H9 (cell line): ENCODE measurements at regions not wholly inside any gene's neighbourhood (a gene's known extent, or its start where the extent isn't known, plus 50 kb on each side); places are given as distances from the start of the nearest gene placed in this dataset.

Experiments used
- DNase-seq: peaks from one replicate; pipeline ENCODE4 v3.0.0-alpha.2; 2017
- H2AFZ ChIP-seq: one replicate; pipeline ENCODE4 v1.6.1; 2013; ENCODE audit warnings: mild to moderate bottlenecking, low read length, control low read depth, moderate library complexity
- H2AK5ac ChIP-seq: 2 replicates; pipeline ENCODE4 v1.6.1; 2013; ENCODE audit warnings: low read length, control low read depth, mixed read lengths; ENCODE audit not compliant: insufficient read length
- H2BK120ac ChIP-seq: one replicate; pipeline ENCODE4 v1.6.1; 2013; ENCODE audit warnings: low read depth, mild to moderate bottlenecking, low read length, control low read depth, inconsistent platforms; ENCODE audit not compliant: poor library complexity, severe bottlenecking
- H2BK12ac ChIP-seq: 2 replicates; pipeline ENCODE4 v1.6.1; 2013; ENCODE audit warnings: low read length, control low read depth, mixed read lengths, low read depth; ENCODE audit not compliant: insufficient read length
- H2BK15ac ChIP-seq: 2 replicates; pipeline ENCODE4 v1.6.1; 2013; ENCODE audit warnings: low read depth, low read length, control low read depth
- H2BK20ac ChIP-seq: one replicate; pipeline ENCODE4 v1.6.1; 2013; ENCODE audit warnings: low read depth, mild to moderate bottlenecking, low read length, control low read depth, inconsistent platforms; ENCODE audit not compliant: poor library complexity, severe bottlenecking
- H2BK5ac ChIP-seq: 2 replicates; pipeline ENCODE4 v1.6.1; 2013; ENCODE audit warnings: low read length, control low read depth, mixed read lengths; ENCODE audit not compliant: insufficient read length
- H3K14ac ChIP-seq: 2 replicates; pipeline ENCODE4 v1.6.1; 2013; ENCODE audit warnings: low read length, control low read depth; ENCODE audit not compliant: insufficient read depth
- H3K18ac ChIP-seq: 2 replicates; pipeline ENCODE4 v1.6.1; 2013; ENCODE audit warnings: low read depth, mild to moderate bottlenecking, mixed read lengths, low read length, control low read depth; ENCODE audit not compliant: insufficient read length
- H3K23ac ChIP-seq: 2 replicates; pipeline ENCODE4 v1.6.1; 2013; ENCODE audit warnings: low read length, control low read depth, mixed read lengths, low read depth; ENCODE audit not compliant: insufficient read length
- H3K23me2 ChIP-seq: 2 replicates; pipeline ENCODE4 v1.6.1; 2013; ENCODE audit warnings: low read depth, mild to moderate bottlenecking, mixed read lengths, low read length, control low read depth; ENCODE audit not compliant: insufficient read length, poor library complexity, severe bottlenecking
- H3K27ac ChIP-seq: 2 replicates; pipeline ENCODE4 v1.5.1; 2013; ENCODE audit warnings: low read length, control low read depth, mixed read lengths, low read depth; ENCODE audit not compliant: insufficient read length
- H3K27me3 ChIP-seq: 2 replicates; pipeline ENCODE4 v1.6.1; 2013; ENCODE audit warnings: low read length, control low read depth, inconsistent platforms; ENCODE audit not compliant: insufficient read depth
- H3K4ac ChIP-seq: 2 replicates; pipeline ENCODE4 v1.6.1; 2013; ENCODE audit warnings: low read depth, mild to moderate bottlenecking, control low read depth, inconsistent platforms, low read length, moderate library complexity
- H3K4me1 ChIP-seq: 2 replicates; pipeline ENCODE4 v1.6.1; 2013; ENCODE audit warnings: low read length, control low read depth, inconsistent platforms; ENCODE audit not compliant: insufficient read depth
- H3K4me2 ChIP-seq: 2 replicates; pipeline ENCODE4 v1.6.1; 2013; ENCODE audit warnings: low read length, control low read depth, mixed read lengths; ENCODE audit not compliant: insufficient read length, insufficient read depth
- H3K56ac ChIP-seq: 2 replicates; pipeline ENCODE4 v1.6.1; 2013; ENCODE audit warnings: low read depth, mild to moderate bottlenecking, mixed read lengths, low read length, control low read depth; ENCODE audit not compliant: insufficient read length
- H3K79me1 ChIP-seq: 2 replicates; pipeline ENCODE4 v1.6.1; 2013; ENCODE audit warnings: low read depth, mild to moderate bottlenecking, moderate library complexity, low read length, control low read depth, inconsistent platforms; ENCODE audit not compliant: insufficient read depth, poor library complexity, severe bottlenecking
- H3K79me2 ChIP-seq: 2 replicates; pipeline ENCODE4 v1.6.1; 2013; ENCODE audit warnings: low read length, control low read depth, inconsistent platforms; ENCODE audit not compliant: insufficient read depth
- H3K9ac ChIP-seq: 2 replicates; pipeline ENCODE4 v1.6.1; 2013; ENCODE audit warnings: low read length, control low read depth, mixed read lengths; ENCODE audit not compliant: insufficient read length; ENCODE audit errors: extremely low read depth
- H3K9me3 ChIP-seq: one replicate; pipeline ENCODE4 v1.6.1; 2013; ENCODE audit warnings: low read depth, low read length, inconsistent platforms; ENCODE audit not compliant: control insufficient read depth
- H3T11ph ChIP-seq: one replicate; pipeline ENCODE4 v1.6.1; 2013; ENCODE audit warnings: mild to moderate bottlenecking, low read length, control low read depth, inconsistent platforms
- H4K20me1 ChIP-seq: one replicate; pipeline ENCODE4 v1.6.1; 2013; ENCODE audit not compliant: control insufficient read depth, insufficient read length, insufficient read depth
- H4K5ac ChIP-seq: 2 replicates; pipeline ENCODE4 v1.6.1; 2013; ENCODE audit warnings: low read depth, mild to moderate bottlenecking, mixed read lengths, low read length, control low read depth; ENCODE audit not compliant: insufficient read length
- H4K8ac ChIP-seq: replicated peaks from 2 replicates; pipeline ENCODE4 v1.6.1; 2013; ENCODE audit warnings: low read length, control low read depth, mixed read lengths, low read depth; ENCODE audit not compliant: insufficient read length
- H4K91ac ChIP-seq: 2 replicates; pipeline ENCODE4 v1.6.1; 2013; ENCODE audit warnings: low read depth, mild to moderate bottlenecking, moderate library complexity, mixed read lengths, low read length, control low read depth; ENCODE audit not compliant: insufficient read length
- H3K27ac Mint-ChIP-seq, 3 experiments: 2 replicates in 2 of 3; 3 replicates in 1 of 3; pipeline ENCODE4 v1.8.0; 2020 to 2021; ENCODE audit warnings: mixed read lengths in 3 of 3, mild to moderate bottlenecking in 1 of 3, moderate library complexity in 1 of 3
- H3K27me3 Mint-ChIP-seq: 2 replicates; pipeline ENCODE4 v1.8.0; 2021; ENCODE audit warnings: low read depth, mild to moderate bottlenecking, moderate library complexity, mixed read lengths
- H3K36me3 Mint-ChIP-seq, 3 experiments: 2 replicates in 2 of 3; 3 replicates in 1 of 3; pipeline ENCODE4 v1.8.0; 2020 to 2021; ENCODE audit warnings: low read depth in 3 of 3, mixed read lengths in 3 of 3; ENCODE audit not compliant: insufficient read depth in 1 of 3
- H3K4me1 Mint-ChIP-seq, 2 experiments: 2 replicates each; pipeline ENCODE4 v1.8.0; 2020; ENCODE audit warnings: mixed read lengths in 2 of 2
- H3K4me3 Mint-ChIP-seq, 2 experiments: 2 replicates in 1 of 2; 3 replicates in 1 of 2; pipeline ENCODE4 v1.8.0; 2020 to 2021; ENCODE audit warnings: mild to moderate bottlenecking in 2 of 2, mixed read lengths in 2 of 2, moderate library complexity in 1 of 2
- H3K9me3 Mint-ChIP-seq, 2 experiments: 2 replicates in 1 of 2; 3 replicates in 1 of 2; pipeline ENCODE4 v1.8.0; 2020; ENCODE audit warnings: mild to moderate bottlenecking in 2 of 2, mixed read lengths in 2 of 2, moderate library complexity in 1 of 2
- CTCF ChIP-seq: fragments of 200-600 bp; sonication (generic); conservative IDR thresholded peaks from 3 replicates; pipeline ENCODE4 v1.8.0; 2021; ENCODE audit warnings: antibody characterized with exemption, mild to moderate bottlenecking
- WGBS: extraction: QIAGEN DNeasy Blood & Tissue Kit; methylation state at CpG from one replicate; pipeline ENCODE4 v1.1.7; 2013; ENCODE audit warnings: missing lambda C conversion rate, low lambda C conversion rate, mixed read lengths; ENCODE audit not compliant: insufficient read length; ENCODE audit errors: extremely low coverage; 5-methylcytosine and 5-hydroxymethylcytosine counted together

- no peak overlapping the region for H2BK12ac ChIP-seq
- H3K4ac ChIP-seq, result no peak overlapping the region
- H4K8ac ChIP-seq, result no peak overlapping the region
- H3K18ac ChIP-seq, result no peak overlapping the region
- H2AK5ac ChIP-seq, result no peak overlapping the region
- H3K23ac ChIP-seq, result no peak overlapping the region
- no peaks in the 10 kb centered on the region for H3K4me1 ChIP-seq
- no peaks in the 10 kb centered on the region for H3K27me3 ChIP-seq
- no peak overlapping the region for H2BK20ac ChIP-seq
- no peaks in the 10 kb centered on the region for H4K20me1 ChIP-seq
- H3K4me2 ChIP-seq, result no peak overlapping the region
- TF ChIP-seq CTCF, result no peak
- Mint-ChIP-seq H3K36me3 (peaks cover 0 to 4% (median 4%) of the 10 kb centered on the region in 3 experiments; a peak in 2 of 7 replicates), H3K4me1 (peaks cover 4 to 12% of the 10 kb centered on the region in 2 experiments), H3K4me3 (no peak overlapping the region), H3K9me3 (peaks cover 0 to 10% of the 10 kb centered on the region in 2 experiments; a peak in 4 of 5 replicates), H3K27me3 (peaks cover 11% of the 10 kb centered on the region), H3K27ac (no peak overlapping the region; a peak in 1 of 7 replicates)
- no peak overlapping the region for H2AFZ ChIP-seq
- H3K56ac ChIP-seq, result no peak overlapping the region
- no peak overlapping the region for H3T11ph ChIP-seq
- no peak overlapping the region for H3K27ac ChIP-seq
- no peak overlapping the region for H3K14ac ChIP-seq
- H3K23me2 ChIP-seq, result no peaks in the 10 kb centered on the region
- no peak overlapping the region for H4K91ac ChIP-seq
- H4K5ac ChIP-seq, result no peak overlapping the region
- H3K79me1 ChIP-seq, result no peaks in the 10 kb centered on the region
- no peak overlapping the region for H3K9ac ChIP-seq
- no peak overlapping the region for H2BK5ac ChIP-seq
- WGBS, result no CpG with 5 or more reads among the region's 6 CpGs
- H2BK15ac ChIP-seq, result no peak overlapping the region
- H3K9me3 ChIP-seq, result no peaks in the 10 kb centered on the region
- H3K79me2 ChIP-seq, result no peaks in the 10 kb centered on the region
- no peak overlapping the region for H2BK120ac ChIP-seq
- no peak for DNase-seq
Measured at GRCh38 chr2:128696421-128696820, 377.8 kb upstream of the HS6ST1 start.
